IMR-90 (cell line): ENCODE measurements at regions not wholly inside any gene's neighbourhood (a gene's known extent, or its start where the extent isn't known, plus 50 kb on each side); places are given as distances from the start of the nearest gene placed in this dataset.

Source experiments
- ATAC-seq: fragments of 200-7000 bp; cut with Tn5 transposase; 2 replicates; pipeline ENCODE4 v1.9.1; 2020; ENCODE audit warnings: low read depth, mild to moderate bottlenecking, moderate library complexity
- BruUV-seq: library from RNA; stranded (reverse); fragments of 400-500 nt; replicated peaks from 2 replicates; lab custom pipeline; 2021; lab: Mats Ljungman, UMichigan
- CTCF ChIA-PET: fragments of 300-600 bp; formaldehyde crosslinking; extraction: SDS; loops from one replicate; lab custom pipeline; 2021; ENCODE audit warnings: antibody characterized with exemption; lab: Yijun Ruan, JAX
- POLR2A ChIA-PET: fragments of 300-600 bp; sonication (Branson Sonifier 250); formaldehyde crosslinking; loops from one replicate; lab custom pipeline; 2022; ENCODE audit warnings: antibody characterized with exemption; ENCODE audit not compliant: unreplicated experiment; lab: Charles Lee
- DNase-seq: peaks from one replicate; pipeline ENCODE4 v3.0.0; 2013
- H2AFZ ChIP-seq: replicated peaks from 2 replicates; pipeline ENCODE3; 2013; ENCODE audit warnings: low read length, mild to moderate bottlenecking; ENCODE audit not compliant: poor library complexity
- H2AK5ac ChIP-seq: 2 replicates; pipeline ENCODE4 v1.6.1; 2013; ENCODE audit warnings: low read depth, low read length, inconsistent platforms
- H2AK9ac ChIP-seq: replicated peaks from 2 replicates; pipeline ENCODE3; 2013; ENCODE audit warnings: mild to moderate bottlenecking, low read depth, low read length, moderate library complexity; ENCODE audit not compliant: poor library complexity
- H2BK120ac ChIP-seq: 2 replicates; pipeline ENCODE4 v1.6.1; 2013; ENCODE audit warnings: low read depth, low read length, inconsistent platforms
- H2BK15ac ChIP-seq: 3 replicates; pipeline ENCODE4 v1.6.1; 2013; ENCODE audit warnings: low read depth, low read length, inconsistent platforms
- H2BK20ac ChIP-seq: 2 replicates; pipeline ENCODE4 v1.6.1; 2013; ENCODE audit warnings: low read depth, mild to moderate bottlenecking, inconsistent platforms, low read length, moderate library complexity
- H2BK5ac ChIP-seq: 2 replicates; pipeline ENCODE4 v1.6.1; 2013; ENCODE audit warnings: mild to moderate bottlenecking, low read depth, low read length, inconsistent platforms; ENCODE audit not compliant: poor library complexity, severe bottlenecking
- H3K14ac ChIP-seq: replicated peaks from 2 replicates; pipeline ENCODE4 v1.6.1; 2013; ENCODE audit warnings: low read depth, low read length, inconsistent platforms
- H3K18ac ChIP-seq: 2 replicates; pipeline ENCODE4 v1.6.1; 2013; ENCODE audit warnings: low read depth, low read length, control low read depth
- H3K23ac ChIP-seq: 2 replicates; pipeline ENCODE4 v1.6.1; 2013; ENCODE audit warnings: low read depth, low read length, inconsistent platforms
- H3K27ac ChIP-seq: 2 replicates; pipeline ENCODE4 v1.5.1; 2013; ENCODE audit warnings: mild to moderate bottlenecking, control low read depth, low read length; ENCODE audit not compliant: insufficient read depth
- H3K27me3 ChIP-seq: 2 replicates; pipeline ENCODE4 v1.6.1; 2013; ENCODE audit warnings: low read length; ENCODE audit not compliant: control insufficient read depth, insufficient read depth
- H3K36me3 ChIP-seq: 2 replicates; pipeline ENCODE4 v1.6.1; 2013; ENCODE audit warnings: low read length, mixed read lengths; ENCODE audit not compliant: control insufficient read depth, insufficient read depth
- H3K4ac ChIP-seq: 2 replicates; pipeline ENCODE4 v1.6.1; 2013; ENCODE audit warnings: low read depth, low read length, inconsistent platforms
- H3K4me1 ChIP-seq: 2 replicates; pipeline ENCODE4 v1.6.1; 2013; ENCODE audit warnings: low read length, mixed read lengths; ENCODE audit not compliant: control insufficient read depth, insufficient read depth
- H3K4me2 ChIP-seq: 2 replicates; pipeline ENCODE4 v1.6.1; 2013; ENCODE audit warnings: low read depth, mild to moderate bottlenecking, control low read depth, low read length, moderate library complexity
- H3K4me3 ChIP-seq: 2 replicates; pipeline ENCODE4 v1.5.1; 2013; ENCODE audit warnings: low read depth, mild to moderate bottlenecking, control low read depth, low read length, moderate library complexity; ENCODE audit not compliant: insufficient read depth
- H3K56ac ChIP-seq: 2 replicates; pipeline ENCODE4 v1.6.1; 2013; ENCODE audit warnings: low read length, inconsistent platforms; ENCODE audit not compliant: insufficient read depth; ENCODE audit errors: extremely low read depth
- H3K79me1 ChIP-seq, 2 experiments: 2 replicates each; pipeline ENCODE4 v1.6.1; 2013; ENCODE audit warnings: low read length in 2 of 2, inconsistent platforms in 1 of 2, low read depth in 1 of 2
- H3K9ac ChIP-seq: 2 replicates; pipeline ENCODE4 v1.6.1; 2013; ENCODE audit warnings: low read depth, low read length, control low read depth
- H3K9me1 ChIP-seq: 2 replicates; pipeline ENCODE4 v1.6.1; 2013; ENCODE audit warnings: low read length, inconsistent platforms; ENCODE audit not compliant: insufficient read depth
- H3K9me3 ChIP-seq: 2 replicates; pipeline ENCODE4 v1.6.1; 2013; ENCODE audit warnings: low read length; ENCODE audit not compliant: control insufficient read depth, insufficient read depth
- H4K20me1 ChIP-seq: 2 replicates; pipeline ENCODE4 v1.6.1; 2013; ENCODE audit warnings: low read length, inconsistent platforms; ENCODE audit not compliant: insufficient read depth
- H4K5ac ChIP-seq: 2 replicates; pipeline ENCODE4 v1.6.1; 2013; ENCODE audit warnings: mild to moderate bottlenecking, low read depth, low read length, control low read depth
- H4K8ac ChIP-seq, 2 experiments: 2 replicates each; pipeline ENCODE4 v1.6.1; 2013; ENCODE audit warnings: low read depth in 2 of 2, low read length in 2 of 2, control low read depth in 1 of 2, inconsistent platforms in 1 of 2
- H4K91ac ChIP-seq: 2 replicates; pipeline ENCODE4 v1.6.1; 2013; ENCODE audit warnings: low read depth, low read length, inconsistent platforms; ENCODE audit not compliant: insufficient read depth
- BHLHE40 ChIP-seq: fragments of 150-350 bp; IDR thresholded peaks from 2 replicates; pipeline ENCODE4 v1.6.1; 2016; ENCODE audit warnings: mild to moderate bottlenecking, low read depth, low read length
- CEBPB ChIP-seq: IDR thresholded peaks from 2 replicates; pipeline ENCODE4 v1.6.1; 2012; ENCODE audit warnings: low read depth, low read length, improper control_type of control experiment
- CHD1 ChIP-seq: IDR thresholded peaks from 2 replicates; pipeline ENCODE4 v1.6.1; 2012; ENCODE audit warnings: low read depth, low read length, improper control_type of control experiment
- CTCF ChIP-seq: conservative IDR thresholded peaks from 2 replicates; pipeline ENCODE4 v1.5.1; 2012; ENCODE audit warnings: mild to moderate bottlenecking, low read depth, low read length, improper control_type of control experiment
- ELK1 ChIP-seq: fragments of 150-350 bp; IDR thresholded peaks from 2 replicates; pipeline ENCODE4 v1.6.1; 2016; ENCODE audit warnings: low read depth, mild to moderate bottlenecking, low read length, moderate library complexity, borderline replicate concordance
- FOS ChIP-seq: fragments of 150-350 bp; IDR thresholded peaks from 2 replicates; pipeline ENCODE4 v1.6.1; 2016; ENCODE audit warnings: low read depth, low read length
- MAFK ChIP-seq: IDR thresholded peaks from 2 replicates; pipeline ENCODE4 v1.6.1; 2012; ENCODE audit warnings: low read depth, low read length, improper control_type of control experiment
- MAZ ChIP-seq: IDR thresholded peaks from 2 replicates; pipeline ENCODE4 v1.6.1; 2012; ENCODE audit warnings: low read depth, mild to moderate bottlenecking, low read length, improper control_type of control experiment, moderate library complexity, borderline replicate concordance
- MXI1 ChIP-seq: IDR thresholded peaks from 2 replicates; pipeline ENCODE4 v1.6.1; 2012; ENCODE audit warnings: low read depth, mild to moderate bottlenecking, low read length, moderate library complexity, borderline replicate concordance
- NFE2L2 ChIP-seq: fragments of 150-350 bp; IDR thresholded peaks from 2 replicates; pipeline ENCODE4 v1.6.1; 2016; ENCODE audit warnings: low read depth, mild to moderate bottlenecking, low read length
- POLR2A ChIP-seq: IDR thresholded peaks from 2 replicates; pipeline ENCODE4 v1.6.1; 2012; ENCODE audit warnings: mild to moderate bottlenecking, low read depth, low read length
- RAD21 ChIP-seq: IDR thresholded peaks from 2 replicates; pipeline ENCODE4 v1.6.1; 2012; ENCODE audit warnings: low read length, improper control_type of control experiment
- RCOR1 ChIP-seq: IDR thresholded peaks from 2 replicates; pipeline ENCODE4 v1.6.1; 2012; ENCODE audit warnings: mild to moderate bottlenecking, low read length, improper control_type of control experiment; ENCODE audit not compliant: insufficient replicate concordance
- RFX5 ChIP-seq: IDR thresholded peaks from 2 replicates; pipeline ENCODE4 v1.8.0; 2012; ENCODE audit warnings: low read depth, mild to moderate bottlenecking, low read length, moderate library complexity
- SMC3 ChIP-seq: fragments of 150-350 bp; IDR thresholded peaks from 2 replicates; pipeline ENCODE4 v1.6.1; 2016; ENCODE audit warnings: low read depth, mild to moderate bottlenecking, antibody characterized with exemption, low read length, moderate library complexity
- USF2 ChIP-seq: fragments of 150-350 bp; IDR thresholded peaks from 2 replicates; pipeline ENCODE4 v1.6.1; 2017; ENCODE audit warnings: mild to moderate bottlenecking, antibody characterized with exemption, low read length, low read depth
- WGBS, 2 experiments: methylation state at CpG; one replicate each; pipeline versions ENCODE4 v1.1.5 to v1.1.7; 2013; ENCODE audit warnings: missing lambda C conversion rate in 2 of 2; ENCODE audit not compliant: insufficient read length in 1 of 2; ENCODE audit errors: extremely low coverage in 2 of 2; 5-methylcytosine and 5-hydroxymethylcytosine counted together
- dilution Hi-C: fragments of 300-500 bp; cut with HindIII; formaldehyde crosslinking; loops from one replicate; pipeline ENCODE4 v1.14.3; 2018; ENCODE audit warnings: low sequenced_read_pairs; ENCODE audit not compliant: unreplicated experiment
- in situ Hi-C: fragments of 300-500 bp; cut with MboI; formaldehyde crosslinking; loops from 3 replicates; pipeline ENCODE4 v1.14.3; 2019; ENCODE audit warnings: low sequenced_read_pairs, inconsistent platforms, mixed read lengths
- intact Hi-C: fragments of 100-400 bp; cut with micrococcal nuclease; formaldehyde crosslinking; loops from 2 replicates; pipeline ENCODE4 v1.10.0; 2022

GRCh38 chr20:12243327-12243726 lies 325.6 kb downstream of the BTBD3 start:
- Histone ChIP-seq H3K4me2 (no peak overlapping the region), H2BK120ac (no peak overlapping the region), H2BK5ac (no peak overlapping the region), H4K8ac (no peak overlapping the region), H3K9me3 (no peaks in the 10 kb centered on the region), H2AK9ac (no peak overlapping the region), H3K9me1 (no peaks in the 10 kb centered on the region), H3K14ac (no peak overlapping the region), H3K23ac (no peak overlapping the region), H3K4ac (no peak overlapping the region), H2BK20ac (no peak overlapping the region), H3K27ac (no peak overlapping the region), H3K27me3 (no peaks in the 10 kb centered on the region), H2AFZ (no peak overlapping the region), H2AK5ac (no peak overlapping the region), H3K4me3 (no peak overlapping the region), H3K9ac (no peak overlapping the region), H3K79me1 (no peaks in the 10 kb centered on the region), H3K36me3 (no peaks in the 10 kb centered on the region), H3K56ac (no peak overlapping the region), H2BK15ac (no peak overlapping the region), H3K18ac (no peak overlapping the region), H4K5ac (no peak overlapping the region), H4K91ac (no peak overlapping the region), H3K4me1 (no peaks in the 10 kb centered on the region), H4K20me1 (no peaks in the 10 kb centered on the region)
- TF ChIP-seq CHD1: no peak
- TF ChIP-seq SMC3: no peak
- TF ChIP-seq POLR2A: no peak
- TF ChIP-seq CEBPB: no peak
- no peak for TF ChIP-seq FOS
- no peak for TF ChIP-seq BHLHE40
- TF ChIP-seq RAD21: no peak
- no peak for TF ChIP-seq CTCF
- no peak for TF ChIP-seq USF2
- no peak for TF ChIP-seq RFX5
- no peak for TF ChIP-seq ELK1
- no peak for TF ChIP-seq MXI1
- TF ChIP-seq NFE2L2: no peak
- TF ChIP-seq MAZ: no peak
- no peak for TF ChIP-seq RCOR1
- no peak for TF ChIP-seq MAFK
- ChIA-PET CTCF (no interaction called here), POLR2A (no interaction called here)
- ATAC-seq: no peak
- dilution Hi-C loops (no loop called here), in situ Hi-C loops (no loop called here), intact Hi-C loops (no loop called here)
- no TSS peak for BruUV-seq
- 80% methylated on average over 1 of the region's 5 CpGs; no CpG with 5 or more reads in 1 of the 2 experiments for WGBS, 2 experiments
- no peak for DNase-seq
